ENCODE measurements at regions not wholly inside any gene's neighbourhood (a gene's known extent, or its start where the extent isn't known, plus 50 kb on each side); places are given as distances from the start of the nearest gene placed in this dataset.

DNA sequence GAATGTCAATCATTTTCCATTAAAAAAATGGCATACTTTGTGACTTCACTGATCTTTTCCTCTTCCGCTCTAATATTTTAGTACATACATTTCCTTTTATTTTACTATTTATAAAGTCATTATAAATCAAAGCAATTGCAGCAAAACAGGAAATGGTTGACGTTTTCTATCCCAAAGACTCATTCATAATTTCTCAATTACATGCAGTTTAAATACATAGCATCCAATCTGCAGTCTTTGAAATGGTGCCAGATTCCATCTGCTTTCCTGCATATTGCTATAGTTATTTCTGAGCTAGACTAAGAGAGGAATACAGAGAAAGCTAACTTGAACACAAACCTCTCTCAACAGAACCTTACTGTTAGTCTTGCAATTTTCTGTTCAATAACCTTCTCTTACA, 179.8 kb downstream of the ZPLD1 start:
- TF ChIP-seq, protein P1, sequence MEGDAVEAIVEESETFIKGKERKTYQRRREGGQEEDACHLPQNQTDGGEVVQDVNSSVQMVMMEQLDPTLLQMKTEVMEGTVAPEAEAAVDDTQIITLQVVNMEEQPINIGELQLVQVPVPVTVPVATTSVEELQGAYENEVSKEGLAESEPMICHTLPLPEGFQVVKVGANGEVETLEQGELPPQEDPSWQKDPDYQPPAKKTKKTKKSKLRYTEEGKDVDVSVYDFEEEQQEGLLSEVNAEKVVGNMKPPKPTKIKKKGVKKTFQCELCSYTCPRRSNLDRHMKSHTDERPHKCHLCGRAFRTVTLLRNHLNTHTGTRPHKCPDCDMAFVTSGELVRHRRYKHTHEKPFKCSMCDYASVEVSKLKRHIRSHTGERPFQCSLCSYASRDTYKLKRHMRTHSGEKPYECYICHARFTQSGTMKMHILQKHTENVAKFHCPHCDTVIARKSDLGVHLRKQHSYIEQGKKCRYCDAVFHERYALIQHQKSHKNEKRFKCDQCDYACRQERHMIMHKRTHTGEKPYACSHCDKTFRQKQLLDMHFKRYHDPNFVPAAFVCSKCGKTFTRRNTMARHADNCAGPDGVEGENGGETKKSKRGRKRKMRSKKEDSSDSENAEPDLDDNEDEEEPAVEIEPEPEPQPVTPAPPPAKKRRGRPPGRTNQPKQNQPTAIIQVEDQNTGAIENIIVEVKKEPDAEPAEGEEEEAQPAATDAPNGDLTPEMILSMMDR (IDR thresholded peaks at IDR 0.05) = no peak
- H3K27ac ChIP-seq = no peak overlapping the region
- ATAC-seq (ENCODE audit: insufficient number of reproducible peaks, low FRiP score, low read depth) (no peak), DNase-seq (ENCODE audit: low spot score) (no peak)
- no peaks in the 10 kb centered on the region for H3K9me3 ChIP-seq
- no peak overlapping the region for H3K4me3 ChIP-seq
- H3K4me1 ChIP-seq (ENCODE audit: control insufficient read depth in 1 of 2, low read depth in 2 of 2) = no peaks in the 10 kb centered on the region
- H3K27me3 ChIP-seq (replicated peaks; ENCODE audit: insufficient read depth) = no peaks in the 10 kb centered on the region
- H3K36me3 ChIP-seq = no peaks in the 10 kb centered on the region

DNA sequence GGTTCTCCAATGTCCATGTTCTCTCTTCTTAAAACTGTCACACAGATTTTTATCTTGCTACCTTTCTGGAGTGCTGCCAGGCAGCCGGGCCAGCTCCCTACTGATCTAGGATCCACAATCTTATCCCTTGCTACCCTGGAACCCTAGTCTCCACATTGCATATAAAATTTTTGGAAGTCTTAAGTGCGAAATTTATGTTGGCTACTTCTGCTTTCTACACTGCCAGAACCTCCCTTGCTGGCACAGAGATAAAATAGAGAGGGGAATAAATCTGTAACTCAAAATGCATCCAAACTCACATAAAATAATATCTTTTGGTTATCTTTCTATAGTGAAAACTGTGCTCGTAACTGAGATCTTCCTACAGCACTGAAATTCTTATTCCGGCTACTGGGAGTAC, 182.6 kb downstream of the ZPLD1 start:
- ATAC-seq (ENCODE audit: insufficient number of reproducible peaks, low FRiP score, low read depth) = no peak

GRCh38 chr3:102619361-102619760, 184.5 kb downstream of the ZPLD1 start:
- Histone ChIP-seq H3K9me3 (no peaks in the 10 kb centered on the region), H3K27me3 (replicated peaks; ENCODE audit: insufficient read depth) (no peaks in the 10 kb centered on the region), H3K4me1 (ENCODE audit: control insufficient read depth in 1 of 2, low read depth in 2 of 2) (no peaks in the 10 kb centered on the region), H3K36me3 (no peaks in the 10 kb centered on the region), H3K4me3 (no peak overlapping the region), H3K27ac (no peak overlapping the region)
- ATAC-seq (ENCODE audit: insufficient number of reproducible peaks, low FRiP score, low read depth) = no peak
- TF ChIP-seq, protein P1 (IDR thresholded peaks at IDR 0.05) = no peak
- DNase-seq (ENCODE audit: low spot score) = no peak

More for the DNA sequence above, 182.6 kb downstream of the ZPLD1 start:
- Histone ChIP-seq H3K27ac (no peak overlapping the region), H3K4me3 (no peak overlapping the region), H3K36me3 (no peaks in the 10 kb centered on the region), H3K9me3 (no peaks in the 10 kb centered on the region), H3K27me3 (replicated peaks; ENCODE audit: insufficient read depth) (no peaks in the 10 kb centered on the region), H3K4me1 (ENCODE audit: control insufficient read depth in 1 of 2, low read depth in 2 of 2) (no peaks in the 10 kb centered on the region)
- TF ChIP-seq, protein P1 (IDR thresholded peaks at IDR 0.05) = no peak
- no peak for DNase-seq (ENCODE audit: low spot score)

GRCh38 chr3:102629943-102630342, 195.1 kb downstream of the ZPLD1 start:
- Histone ChIP-seq H3K4me1 (ENCODE audit: control insufficient read depth in 1 of 2, low read depth in 2 of 2) (no peaks in the 10 kb centered on the region), H3K4me3 (no peak overlapping the region), H3K9me3 (no peaks in the 10 kb centered on the region), H3K36me3 (no peaks in the 10 kb centered on the region), H3K27me3 (replicated peaks; ENCODE audit: insufficient read depth) (no peaks in the 10 kb centered on the region), H3K27ac (no peak overlapping the region)
- ATAC-seq (ENCODE audit: insufficient number of reproducible peaks, low FRiP score, low read depth) = no peak
- DNase-seq (ENCODE audit: low spot score) = no peak
- TF ChIP-seq, protein P1 (IDR thresholded peaks at IDR 0.05) = no peak

DNA sequence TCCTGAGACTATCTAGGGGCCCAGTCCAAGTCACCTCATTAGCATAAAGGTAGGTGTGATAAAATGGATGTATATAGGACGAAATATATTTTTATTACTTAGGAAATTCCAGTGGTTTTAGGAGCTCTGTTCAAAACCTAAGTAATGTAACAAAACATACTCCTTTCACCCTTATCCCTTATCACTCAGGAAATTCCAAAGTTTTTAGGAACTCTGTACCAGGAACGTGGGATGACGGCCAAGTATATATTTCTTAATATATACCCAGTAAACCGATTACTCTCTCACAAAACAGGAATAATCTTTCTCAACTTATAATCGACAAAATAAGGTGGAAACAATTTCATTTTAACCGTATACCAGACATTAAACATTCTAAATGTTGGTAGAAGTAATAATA, 195.7 kb downstream of the ZPLD1 start:
- Histone ChIP-seq H3K36me3 (no peaks in the 10 kb centered on the region), H3K27me3 (replicated peaks; ENCODE audit: insufficient read depth) (no peaks in the 10 kb centered on the region), H3K9me3 (no peaks in the 10 kb centered on the region), H3K4me3 (no peak overlapping the region), H3K27ac (no peak overlapping the region), H3K4me1 (ENCODE audit: control insufficient read depth in 1 of 2, low read depth in 2 of 2) (no peaks in the 10 kb centered on the region)
- TF ChIP-seq, protein P1 (IDR thresholded peaks at IDR 0.05) = no peak
- ATAC-seq (ENCODE audit: insufficient number of reproducible peaks, low FRiP score, low read depth) (no peak), DNase-seq (ENCODE audit: low spot score) (no peak)

Measured in thoracic aorta (tissue), 2 donors.